H1 (cell line): ENCODE measurements at regions not wholly inside any gene's neighbourhood (a gene's known extent, or its start where the extent isn't known, plus 50 kb on each side); places are given as distances from the start of the nearest gene placed in this dataset.

Experiments
- CTCF ChIA-PET: fragments of 300-600 bp; sonication (Branson Sonifier 250); formaldehyde crosslinking; loops from one replicate; lab custom pipeline; 2021; ENCODE audit not compliant: partially characterized antibody; lab: Charles Lee
- POLR2A ChIA-PET: fragments of 300-600 bp; sonication (Branson Sonifier 250); formaldehyde crosslinking; loops from one replicate; lab custom pipeline; 2021; ENCODE audit warnings: inconsistent platforms; ENCODE audit not compliant: partially characterized antibody; lab: Charles Lee
- DNase-seq, 2 experiments: peaks; one replicate each; pipeline versions ENCODE4 v3.0.0 to v3.0.0-alpha.2; 2010 to 2022; ENCODE audit warnings: low spot score in 2 of 2, low read depth in 1 of 2, mixed read lengths in 1 of 2
- FAIRE-seq: peaks from 2 replicates; lab custom pipeline; 2011; peaks lifted over from hg19 to GRCh38; lab: Jason Lieb, UNC
- H2AFZ ChIP-seq: 2 replicates; pipeline ENCODE4 v1.8.1; 2012; ENCODE audit warnings: low read length, inconsistent platforms
- H2AK5ac ChIP-seq: 2 replicates; pipeline ENCODE4 v1.6.1; 2013; ENCODE audit warnings: low read depth, low read length
- H2BK120ac ChIP-seq: replicated peaks from 2 replicates; pipeline ENCODE3; 2013; ENCODE audit warnings: low read depth, low read length, inconsistent platforms
- H2BK12ac ChIP-seq: 2 replicates; pipeline ENCODE4 v1.6.1; 2013; ENCODE audit warnings: low read depth, low read length
- H2BK15ac ChIP-seq: 2 replicates; pipeline ENCODE4 v1.6.1; 2013; ENCODE audit warnings: low read length
- H2BK20ac ChIP-seq: 2 replicates; pipeline ENCODE4 v1.6.1; 2013; ENCODE audit warnings: low read length
- H2BK5ac ChIP-seq: 2 replicates; pipeline ENCODE4 v1.6.1; 2013; ENCODE audit warnings: low read depth, low read length
- H3K14ac ChIP-seq: 2 replicates; pipeline ENCODE4 v1.6.1; 2013; ENCODE audit warnings: inconsistent platforms; ENCODE audit not compliant: insufficient read length
- H3K18ac ChIP-seq: 2 replicates; pipeline ENCODE4 v1.6.1; 2013; ENCODE audit warnings: low read length; ENCODE audit errors: extremely low read depth
- H3K23ac ChIP-seq: 2 replicates; pipeline ENCODE4 v1.6.1; 2013; ENCODE audit warnings: inconsistent platforms; ENCODE audit not compliant: insufficient read length
- H3K23me2 ChIP-seq: 2 replicates; pipeline ENCODE4 v1.6.1; 2013; ENCODE audit warnings: low read depth, low read length
- H3K27ac ChIP-seq: 2 replicates; pipeline ENCODE4 v1.6.1; 2011; ENCODE audit warnings: low read depth, low read length, inconsistent platforms
- H3K27me3 ChIP-seq, 4 experiments: replicated peaks in 1 of 4; 1 replicate in 1 of 4; 2 replicates in 3 of 4; pipeline versions ENCODE4 v1.6.1 to v1.8.1; 2011 to 2013; ENCODE audit warnings: low read length in 3 of 4, mild to moderate bottlenecking in 3 of 4, inconsistent platforms in 2 of 4, mixed read lengths in 2 of 4, moderate library complexity in 1 of 4; ENCODE audit not compliant: control insufficient read depth in 3 of 4, insufficient read depth in 3 of 4; ENCODE audit errors: extremely low read depth in 1 of 4
- H3K36me3 ChIP-seq, 4 experiments: 2 replicates each; pipeline versions ENCODE4 v1.6.1 to v1.8.1; 2011 to 2013; ENCODE audit warnings: mild to moderate bottlenecking in 4 of 4, low read length in 3 of 4, moderate library complexity in 2 of 4, control low read depth in 1 of 4, inconsistent platforms in 1 of 4; ENCODE audit not compliant: insufficient read depth in 4 of 4, control insufficient read depth in 2 of 4
- H3K4ac ChIP-seq: replicated peaks from 2 replicates; pipeline ENCODE3; 2013; ENCODE audit warnings: low read length, low read depth, mixed read lengths, inconsistent platforms; ENCODE audit not compliant: insufficient read length
- H3K4me1 ChIP-seq, 4 experiments: replicated peaks in 1 of 4; 1 replicate in 1 of 4; 2 replicates in 3 of 4; pipeline versions ENCODE4 v1.6.1 to v1.8.1; 2011 to 2013; ENCODE audit warnings: low read length in 3 of 4, inconsistent platforms in 2 of 4, mixed read lengths in 1 of 4; ENCODE audit not compliant: insufficient read depth in 4 of 4, control insufficient read depth in 3 of 4
- H3K4me2 ChIP-seq, 2 experiments: 2 replicates each; pipeline versions ENCODE4 v1.6.1 to v1.8.1; 2011 to 2013; ENCODE audit warnings: low read depth in 2 of 2, low read length in 2 of 2, control low read depth in 1 of 2, inconsistent platforms in 1 of 2, mild to moderate bottlenecking in 1 of 2; ENCODE audit not compliant: insufficient read depth in 1 of 2
- H3K4me3 ChIP-seq, 4 experiments: fragments of 200-600, 300-600 bp in 1 of 4; sonication (generic), shearing (Covaris generic), sonication (Bioruptor Twin) in 1 of 4; 2 replicates each; pipeline versions ENCODE4 v1.5.1 to v1.8.1; 2011 to 2016; ENCODE audit warnings: low read length in 4 of 4, low read depth in 3 of 4, control low read depth in 2 of 4, inconsistent platforms in 2 of 4, mild to moderate bottlenecking in 2 of 4, mixed read lengths in 1 of 4, moderate library complexity in 1 of 4; ENCODE audit not compliant: insufficient read depth in 2 of 4; ENCODE audit errors: extremely low read depth in 1 of 4
- H3K56ac ChIP-seq: replicated peaks from 2 replicates; pipeline ENCODE3; 2013; ENCODE audit warnings: low read depth, mild to moderate bottlenecking, mixed read lengths, low read length, inconsistent platforms; ENCODE audit not compliant: insufficient read length
- H3K79me1 ChIP-seq: 2 replicates; pipeline ENCODE4 v1.6.1; 2013; ENCODE audit warnings: low read depth, low read length, control low read depth
- H3K79me2 ChIP-seq, 2 experiments: 2 replicates each; pipeline versions ENCODE4 v1.6.1 to v1.8.1; 2012 to 2013; ENCODE audit warnings: low read length in 2 of 2, mild to moderate bottlenecking in 2 of 2, inconsistent platforms in 1 of 2; ENCODE audit not compliant: insufficient read depth in 2 of 2, control insufficient read depth in 1 of 2
- H3K9ac ChIP-seq, 4 experiments: replicated peaks in 1 of 4; 1 replicate in 1 of 4; 2 replicates in 3 of 4; pipeline versions ENCODE4 v1.6.1 to v1.8.1; 2011 to 2013; ENCODE audit warnings: low read depth in 3 of 4, low read length in 3 of 4, control low read depth in 2 of 4, mild to moderate bottlenecking in 2 of 4, moderate library complexity in 2 of 4, inconsistent platforms in 1 of 4; ENCODE audit errors: extremely low read depth in 1 of 4
- H3K9me3 ChIP-seq, 2 experiments: 2 replicates each; pipeline versions ENCODE4 v1.6.1 to v1.8.1; 2012 to 2013; ENCODE audit warnings: mild to moderate bottlenecking in 2 of 2, moderate library complexity in 2 of 2, control low read depth in 1 of 2, inconsistent platforms in 1 of 2, low read depth in 1 of 2, low read length in 1 of 2, mixed read lengths in 1 of 2; ENCODE audit not compliant: insufficient read depth in 2 of 2
- H4K20me1 ChIP-seq, 2 experiments: replicated peaks in 1 of 2; 2 replicates each; pipeline versions ENCODE3 to v1.8.1; 2011 to 2013; ENCODE audit warnings: inconsistent platforms in 2 of 2, low read length in 2 of 2, mild to moderate bottlenecking in 1 of 2; ENCODE audit not compliant: insufficient read depth in 2 of 2, control insufficient read depth in 1 of 2
- H4K5ac ChIP-seq: 2 replicates; pipeline ENCODE4 v1.6.1; 2013; ENCODE audit warnings: low read length, low read depth, mixed read lengths, inconsistent platforms; ENCODE audit not compliant: insufficient read length
- H4K8ac ChIP-seq: 2 replicates; pipeline ENCODE4 v1.8.0; 2013; ENCODE audit warnings: mild to moderate bottlenecking, moderate library complexity, low read length, inconsistent platforms; ENCODE audit not compliant: insufficient read depth; ENCODE audit errors: extremely low read depth
- H4K91ac ChIP-seq: replicated peaks from 2 replicates; pipeline ENCODE3; 2013; ENCODE audit warnings: low read length, mixed read lengths, inconsistent platforms; ENCODE audit not compliant: insufficient read length
- SUZ12 ChIP-seq: fragments of 200-600 bp; sonication (generic); IDR thresholded peaks from 2 replicates; pipeline ENCODE4 v1.6.1; 2012; ENCODE audit warnings: mild to moderate bottlenecking, inconsistent platforms, low read length, moderate library complexity, mixed read lengths
- WGBS, 2 experiments: shearing (Covaris generic) in 1 of 2; methylation state at CpG; one replicate each; pipeline versions ENCODE4 v1.1.6 to v1.1.7; 2013 to 2015; ENCODE audit warnings: low lambda C conversion rate in 2 of 2, mixed read lengths in 2 of 2, inconsistent platforms in 1 of 2, low coverage in 1 of 2, missing lambda C conversion rate in 1 of 2; ENCODE audit not compliant: insufficient replicate concordance in 2 of 2, insufficient coverage in 1 of 2, insufficient read length in 1 of 2; ENCODE audit errors: extremely low coverage in 1 of 2, missing lambda C conversion rate in 1 of 2; 5-methylcytosine and 5-hydroxymethylcytosine counted together

DNA sequence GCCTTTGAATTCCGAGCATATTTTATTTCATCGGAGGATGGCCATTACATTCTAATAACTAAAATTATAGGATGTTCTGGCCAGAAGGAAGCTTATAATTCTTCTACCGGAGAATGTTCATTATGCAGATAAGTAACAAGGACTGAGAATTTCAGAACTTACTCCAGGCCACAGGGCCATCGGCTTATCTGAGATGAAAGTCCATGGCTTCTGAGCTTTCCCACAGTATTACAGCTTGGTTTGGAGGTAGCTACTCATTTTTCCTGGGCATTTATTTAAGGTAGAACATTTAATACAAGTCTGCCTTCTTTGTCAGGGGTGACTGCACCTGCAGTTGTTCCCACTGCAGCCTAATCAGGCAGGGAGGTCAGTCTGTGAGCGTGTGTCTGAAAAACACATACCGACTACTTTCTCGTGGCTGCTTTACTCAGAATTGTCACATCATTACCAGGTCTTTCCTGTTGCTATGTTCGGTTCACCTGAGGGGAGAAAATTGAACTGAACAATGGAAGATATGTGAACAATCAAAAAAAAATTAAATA lies 219.7 kb upstream of the CPHXL start:
- no peak overlapping the region for H3K4ac ChIP-seq
- DNase-seq (no peak), FAIRE-seq (no peak)
- no peaks in the 10 kb centered on the region for H3K4me1 ChIP-seq
- no peak overlapping the region for H4K8ac ChIP-seq
- no peaks in the 10 kb centered on the region for H3K9me3 ChIP-seq
- no peaks in the 10 kb centered on the region for H3K79me2 ChIP-seq
- H3K4me3 ChIP-seq = no peak overlapping the region
- no peak overlapping the region for H2BK5ac ChIP-seq
- H4K91ac ChIP-seq = no peak overlapping the region
- H3K36me3 ChIP-seq = no peaks in the 10 kb centered on the region
- H3K4me2 ChIP-seq = no peak overlapping the region
- H3K9ac ChIP-seq = no peak overlapping the region
- no peak overlapping the region for H2BK15ac ChIP-seq
- no peak for TF ChIP-seq SUZ12
- H3K27ac ChIP-seq = no peak overlapping the region
- H3K18ac ChIP-seq = no peak overlapping the region
- WGBS, 2 experiments = 88% methylated on average over 8 of the region's 8 CpGs; no CpG with 5 or more reads in 1 of the 2 experiments
- POLR2A ChIA-PET = no interaction called here
- no peak overlapping the region for H3K14ac ChIP-seq
- H3K23me2 ChIP-seq = no peaks in the 10 kb centered on the region
- H2AK5ac ChIP-seq = no peak overlapping the region
- no peaks in the 10 kb centered on the region for H3K79me1 ChIP-seq
- no peak overlapping the region for H2BK120ac ChIP-seq
- peaks cover 0 to 2% (median 0%) of the 10 kb centered on the region in 4 experiments; a peak in 3 of 7 replicates for H3K27me3 ChIP-seq
- H2AFZ ChIP-seq = no peak overlapping the region
- CTCF ChIA-PET = interaction anchor here (1.1 kb wide), 1 partner anchor 37 kb away, joined by 4 read pairs; no protein-coding TSS in a partner anchor
- H3K56ac ChIP-seq = no peak overlapping the region
- H3K23ac ChIP-seq = no peak overlapping the region
- no peak overlapping the region for H4K5ac ChIP-seq
- no peak overlapping the region for H2BK12ac ChIP-seq
- no peak overlapping the region for H2BK20ac ChIP-seq
- no peaks in the 10 kb centered on the region for H4K20me1 ChIP-seq
